GM12892 (cell line): ENCODE measurements at regions not wholly inside any gene's neighbourhood (a gene's known extent, or its start where the extent isn't known, plus 50 kb on each side); places are given as distances from the start of the nearest gene placed in this dataset.

Experiments used
- POLR2A ChIP-seq: IDR thresholded peaks from 2 replicates; pipeline ENCODE4 v1.6.1; 2011; ENCODE audit warnings: low read depth, low read length, control low read depth
- POLR2AphosphoS5 ChIP-seq: IDR thresholded peaks from 2 replicates; pipeline ENCODE4 v1.6.1; 2011; ENCODE audit warnings: low read depth, low read length, control low read depth
- TAF1 ChIP-seq: IDR thresholded peaks from 2 replicates; pipeline ENCODE4 v1.6.1; 2011; ENCODE audit warnings: low read depth, mild to moderate bottlenecking, control low read depth, low read length, borderline replicate concordance

DNA sequence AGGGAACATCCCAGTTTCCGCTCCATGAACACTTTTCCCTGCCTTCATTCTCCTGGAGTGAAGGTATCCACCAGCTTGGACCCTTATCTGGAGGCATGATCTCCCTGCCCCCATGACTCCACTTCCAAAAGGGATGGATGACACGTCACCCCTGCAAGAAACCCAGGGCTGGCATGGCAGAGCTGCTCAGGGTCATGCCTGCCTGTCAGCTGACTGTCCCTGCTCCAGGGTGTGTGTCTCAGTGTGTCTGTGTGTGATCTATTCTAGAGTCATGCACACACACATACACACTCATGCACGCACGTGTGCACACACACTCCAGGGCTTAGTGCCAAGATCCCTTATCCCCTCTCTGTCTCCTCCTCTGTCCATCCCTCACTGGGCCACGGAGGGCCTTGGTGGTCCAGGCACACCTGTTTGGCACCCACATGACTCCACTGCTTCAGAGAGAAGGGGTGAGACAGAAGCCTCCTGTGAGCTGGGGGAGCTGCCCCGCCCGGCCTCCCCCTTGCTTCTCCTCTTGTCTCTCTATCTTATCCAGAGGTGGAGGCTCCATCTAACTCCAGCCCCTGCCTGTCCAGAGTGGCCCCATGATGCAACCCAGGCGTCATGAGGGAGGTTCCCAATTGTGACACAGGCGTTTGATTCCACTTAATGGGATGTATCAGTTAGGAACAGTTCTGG, 290.9 kb downstream of the CDC5L start:
- no peak for TF ChIP-seq POLR2A
- no peak for TF ChIP-seq TAF1
- TF ChIP-seq POLR2AphosphoS5: no peak
